ENCODE measurements at regions not wholly inside any gene's neighbourhood (a gene's known extent, or its start where the extent isn't known, plus 50 kb on each side); places are given as distances from the start of the nearest gene placed in this dataset.
A peak's percentile ranks its signal among the peaks of the same experiment; 100 is the strongest.

DNA sequence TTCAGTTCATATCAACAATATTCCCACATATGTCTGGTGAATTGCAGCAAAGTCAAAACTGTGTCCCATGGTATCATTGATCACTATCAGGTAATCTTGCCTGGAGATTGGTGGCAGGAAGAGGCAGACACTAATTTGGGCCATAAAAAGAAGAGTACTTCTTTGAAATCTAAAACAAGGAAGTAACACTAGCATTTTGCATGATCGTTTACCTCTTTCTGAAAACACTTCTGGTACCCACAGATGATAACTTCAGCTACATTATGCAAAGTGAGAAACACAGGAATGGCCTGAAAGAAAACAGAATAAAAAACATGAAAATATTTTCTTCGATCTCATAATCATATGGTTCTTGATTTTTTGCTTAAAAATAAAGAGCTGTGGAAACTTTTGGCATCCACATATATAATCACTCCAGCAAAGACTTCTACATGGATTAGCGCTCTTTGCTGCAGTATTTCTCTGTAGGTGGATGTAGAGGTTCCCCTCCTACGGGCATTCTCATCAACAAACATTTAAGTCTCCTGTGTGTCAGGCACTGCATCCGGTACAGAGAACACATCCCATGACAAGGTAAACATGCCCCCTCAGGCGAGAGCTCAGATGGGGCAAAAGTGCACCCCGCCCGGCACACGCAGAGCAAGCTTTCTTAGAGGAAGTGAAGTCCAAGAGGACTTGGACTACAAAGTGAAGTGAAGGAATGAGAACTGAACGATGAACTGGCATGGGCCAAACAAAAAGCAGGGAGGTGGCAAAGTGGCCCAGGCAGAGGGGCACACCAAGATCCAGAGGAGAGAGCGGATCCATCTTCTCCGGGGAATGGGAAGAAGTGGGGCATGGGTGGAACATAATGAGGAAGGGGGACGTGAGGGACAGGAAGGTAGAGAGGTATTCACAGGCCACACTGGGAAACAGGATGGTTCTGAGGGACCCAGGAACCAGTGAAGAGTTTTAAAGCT is 68.0 kb upstream of the RIOK3 start:
- Histone ChIP-seq H3K4ac (ENCODE audit: low read depth, low read length) (no peak overlapping the region), H3K27ac (ENCODE audit: insufficient read length, low read depth, low read length) (no peak overlapping the region), H4K8ac (replicated peaks; ENCODE audit: insufficient read length, low read depth, low read length) (no peak overlapping the region), H3K23ac (ENCODE audit: insufficient read length, low read depth, low read length) (no peak overlapping the region), H3K79me2 (ENCODE audit: insufficient read depth, low read length) (no peaks in the 10 kb centered on the region), H3K14ac (ENCODE audit: insufficient read depth, low read length) (no peak overlapping the region), H4K5ac (ENCODE audit: insufficient read length, low read depth, low read length) (no peak overlapping the region), H2BK120ac (ENCODE audit: low read depth, low read length, poor library complexity, severe bottlenecking) (no peak overlapping the region), H3K4me1 (ENCODE audit: insufficient read depth, low read length) (no peaks in the 10 kb centered on the region), H3K9me3 (ENCODE audit: control insufficient read depth, low read depth, low read length) (no peaks in the 10 kb centered on the region), H2BK15ac (ENCODE audit: low read depth, low read length) (no peak overlapping the region), H3K27me3 (ENCODE audit: insufficient read depth, low read length) (no peaks in the 10 kb centered on the region), H3K79me1 (ENCODE audit: insufficient read depth, low read depth, low read length, poor library complexity, severe bottlenecking) (no peaks in the 10 kb centered on the region), H2BK20ac (ENCODE audit: low read depth, low read length, poor library complexity, severe bottlenecking) (no peak overlapping the region), H4K20me1 (ENCODE audit: control insufficient read depth, insufficient read depth, insufficient read length) (no peaks in the 10 kb centered on the region), H2AFZ (ENCODE audit: low read length) (no peak overlapping the region), H3K4me2 (ENCODE audit: insufficient read depth, insufficient read length, low read length) (no peak overlapping the region), H3K18ac (ENCODE audit: insufficient read length, low read depth, low read length) (no peak overlapping the region), H3K9ac (ENCODE audit: extremely low read depth, insufficient read length, low read length) (no peak overlapping the region), H3T11ph (ENCODE audit: low read length) (no peak overlapping the region), H3K23me2 (ENCODE audit: insufficient read length, low read depth, low read length, poor library complexity, severe bottlenecking) (no peaks in the 10 kb centered on the region), H3K56ac (ENCODE audit: insufficient read length, low read depth, low read length) (no peak overlapping the region), H2BK5ac (ENCODE audit: insufficient read length, low read length) (no peak overlapping the region), H2AK5ac (ENCODE audit: insufficient read length, low read length) (no peak overlapping the region), H2BK12ac (ENCODE audit: insufficient read length, low read depth, low read length) (no peak overlapping the region), H4K91ac (ENCODE audit: insufficient read length, low read depth, low read length) (no peak overlapping the region)
- no peak for DNase-seq
- no peaks in the 10 kb centered on the region for H3K9me3 Mint-ChIP-seq
- TF ChIP-seq, protein P1, sequence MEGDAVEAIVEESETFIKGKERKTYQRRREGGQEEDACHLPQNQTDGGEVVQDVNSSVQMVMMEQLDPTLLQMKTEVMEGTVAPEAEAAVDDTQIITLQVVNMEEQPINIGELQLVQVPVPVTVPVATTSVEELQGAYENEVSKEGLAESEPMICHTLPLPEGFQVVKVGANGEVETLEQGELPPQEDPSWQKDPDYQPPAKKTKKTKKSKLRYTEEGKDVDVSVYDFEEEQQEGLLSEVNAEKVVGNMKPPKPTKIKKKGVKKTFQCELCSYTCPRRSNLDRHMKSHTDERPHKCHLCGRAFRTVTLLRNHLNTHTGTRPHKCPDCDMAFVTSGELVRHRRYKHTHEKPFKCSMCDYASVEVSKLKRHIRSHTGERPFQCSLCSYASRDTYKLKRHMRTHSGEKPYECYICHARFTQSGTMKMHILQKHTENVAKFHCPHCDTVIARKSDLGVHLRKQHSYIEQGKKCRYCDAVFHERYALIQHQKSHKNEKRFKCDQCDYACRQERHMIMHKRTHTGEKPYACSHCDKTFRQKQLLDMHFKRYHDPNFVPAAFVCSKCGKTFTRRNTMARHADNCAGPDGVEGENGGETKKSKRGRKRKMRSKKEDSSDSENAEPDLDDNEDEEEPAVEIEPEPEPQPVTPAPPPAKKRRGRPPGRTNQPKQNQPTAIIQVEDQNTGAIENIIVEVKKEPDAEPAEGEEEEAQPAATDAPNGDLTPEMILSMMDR (conservative IDR thresholded peaks at IDR 0.05): no peak
- WGBS (ENCODE audit: extremely low coverage, insufficient read length, low lambda C conversion rate): no CpG with 5 or more reads among the region's 13 CpGs
- H3K4me1 Mint-ChIP-seq: peaks cover 0 to 5% of the 10 kb centered on the region in 2 experiments; a peak in 2 of 4 replicates
- H3K36me3 Mint-ChIP-seq (ENCODE audit: insufficient read depth in 1 of 3, low read depth in 3 of 3): peaks cover 0 to 4% (median 1%) of the 10 kb centered on the region in 3 experiments; a peak in 4 of 7 replicates
- peak overlapping the region; percentile 2 to 94 (median 32); a peak in 5 of 7 replicates for H3K27ac Mint-ChIP-seq
- H3K4me3 Mint-ChIP-seq: no peak overlapping the region
- H3K27me3 Mint-ChIP-seq (ENCODE audit: low read depth): no peaks in the 10 kb centered on the region
